ENCODE measurements at regions not wholly inside any gene's neighbourhood (a gene's known extent, or its start where the extent isn't known, plus 50 kb on each side); places are given as distances from the start of the nearest gene placed in this dataset.

DNA sequence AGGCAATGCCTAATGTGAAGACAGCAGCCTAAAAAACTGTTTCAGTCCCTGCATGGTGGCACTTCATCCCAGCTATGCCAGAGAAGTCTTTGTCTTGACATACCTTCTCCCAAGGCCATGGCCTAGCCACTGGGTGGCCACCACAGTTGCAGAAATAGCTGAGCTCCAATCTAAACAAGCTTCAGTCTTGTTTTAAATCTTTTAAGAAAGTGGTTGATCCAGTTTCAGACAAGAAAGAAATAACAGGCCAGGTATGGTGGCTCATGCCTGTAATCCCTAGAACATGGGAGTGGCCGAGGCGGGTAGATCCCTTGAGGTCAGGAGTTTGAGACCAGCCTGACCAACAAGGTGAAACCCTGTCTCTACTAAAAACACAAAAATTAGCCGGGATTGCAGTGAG is 600.0 kb upstream of the PLXNA2 start:
- DNase-seq (ENCODE audit: low spot score), result no peak

DNA sequence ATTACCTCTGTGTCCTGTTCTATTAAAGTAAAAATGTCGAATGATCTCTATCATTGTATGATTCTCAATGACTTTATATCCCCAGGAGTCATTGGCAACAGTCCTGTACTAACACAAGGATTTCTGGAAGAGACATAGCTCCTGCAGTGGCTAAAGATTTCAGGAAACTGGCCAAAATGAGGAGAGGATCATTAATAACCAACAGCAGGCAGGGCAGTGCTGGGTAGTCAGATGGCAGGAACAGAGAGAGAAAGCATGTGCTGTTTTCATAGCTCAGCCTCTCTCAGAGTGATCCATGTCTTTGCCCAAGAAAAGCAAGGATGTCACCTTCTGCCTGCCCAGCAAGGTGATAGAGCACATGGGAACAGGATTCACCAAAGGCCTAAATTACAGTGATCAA is 604.7 kb upstream of the PLXNA2 start:
- no peak for DNase-seq (ENCODE audit: low spot score)

DNA sequence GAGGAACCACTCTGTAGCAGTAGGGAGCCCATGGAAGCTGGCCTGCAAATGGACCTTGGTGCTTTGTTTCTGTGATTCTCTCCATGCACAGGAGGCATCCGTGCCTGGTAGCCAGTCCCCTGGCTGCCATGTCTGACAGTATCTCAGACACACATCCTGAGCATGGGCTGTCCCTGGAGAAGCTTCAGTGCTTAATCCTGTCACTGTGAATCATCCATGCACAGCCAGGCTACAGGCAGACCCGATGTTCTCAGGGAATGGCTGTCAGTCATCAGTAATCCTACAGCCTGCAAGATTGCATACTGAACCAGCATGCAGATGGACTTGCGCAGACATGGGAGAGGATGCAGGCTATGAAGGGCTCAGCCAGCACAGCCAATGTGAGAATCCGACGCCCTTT is 606.3 kb upstream of the PLXNA2 start:
- DNase-seq (ENCODE audit: low spot score), result no peak

DNA sequence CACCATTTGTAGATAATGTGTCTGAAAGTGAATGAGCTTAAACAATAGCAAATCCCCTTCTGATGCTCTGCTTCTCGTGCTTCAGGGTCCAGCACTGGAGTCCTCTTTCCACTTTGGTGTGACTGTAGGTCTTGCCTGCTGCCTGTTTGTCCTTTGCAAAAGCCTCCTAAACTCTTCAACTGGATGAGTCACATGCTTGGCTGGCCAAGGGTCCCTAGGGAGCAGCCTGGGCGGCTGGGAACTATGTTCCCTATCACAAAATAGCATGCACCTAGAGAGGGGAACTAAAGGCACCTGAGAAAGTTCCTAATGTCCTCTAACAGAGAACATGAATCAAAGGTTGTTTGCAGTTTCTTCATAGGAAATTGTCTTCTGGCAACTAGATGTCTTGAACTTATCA is 607.2 kb upstream of the PLXNA2 start:
- DNase-seq (ENCODE audit: low spot score), result no peak

DNA sequence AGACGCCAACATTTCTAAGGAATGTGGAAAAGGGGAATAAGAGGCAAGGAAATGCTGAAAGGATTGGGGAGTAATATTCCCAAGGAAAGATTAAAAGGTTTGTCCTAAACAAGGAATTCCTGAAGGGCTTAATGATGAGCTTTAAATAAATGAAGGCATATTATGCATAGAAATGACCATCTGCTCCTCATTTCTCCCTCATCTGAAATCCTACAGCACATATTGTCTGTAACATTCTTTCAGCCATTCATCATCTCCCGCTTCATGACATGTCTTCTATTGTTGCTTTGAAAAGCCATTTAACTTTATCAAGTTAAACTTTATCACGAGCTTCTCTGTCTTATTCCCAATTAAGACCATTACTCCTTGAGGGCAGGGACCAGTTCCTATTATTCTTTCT is 608.7 kb upstream of the PLXNA2 start:
- no peak for DNase-seq (ENCODE audit: low spot score)

DNA sequence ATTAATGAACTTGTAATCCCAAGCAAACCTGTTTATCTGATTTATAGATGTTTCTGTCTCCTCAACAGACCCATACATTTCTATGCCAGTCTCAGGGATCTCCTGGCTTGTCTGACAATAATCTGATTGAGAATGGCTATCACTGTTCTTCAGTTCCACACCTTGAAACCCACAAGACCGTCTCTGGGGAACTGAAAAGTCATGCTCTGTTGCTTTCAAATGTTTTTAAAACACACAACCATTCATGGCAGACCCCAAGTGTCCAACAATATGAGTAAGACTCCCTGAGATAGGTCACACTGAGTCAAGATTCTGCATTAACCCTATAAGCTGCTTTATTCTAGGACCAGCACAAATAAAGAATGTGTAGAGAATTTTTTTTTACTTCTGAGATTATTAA is 611.2 kb upstream of the PLXNA2 start:
- no peak for DNase-seq (ENCODE audit: low spot score)

DNA sequence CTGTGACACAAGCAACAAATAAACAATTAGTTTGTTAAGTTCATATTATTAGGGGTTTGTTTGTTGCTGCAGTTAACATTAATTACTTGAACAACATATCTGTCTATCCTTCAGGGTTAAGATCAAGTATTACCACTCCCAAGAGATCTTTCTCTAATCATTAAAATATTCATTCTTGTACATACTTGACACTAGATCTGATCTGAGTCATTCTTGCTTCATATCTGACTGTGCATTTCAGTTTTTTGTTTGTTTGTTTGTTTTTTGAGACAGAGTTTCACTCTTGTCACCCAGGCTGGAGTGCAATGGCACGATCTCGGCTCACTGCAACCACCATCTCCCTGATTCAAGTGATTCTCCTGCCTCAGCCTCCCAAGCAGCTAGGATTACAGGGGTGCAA is 613.3 kb upstream of the PLXNA2 start:
- DNase-seq (ENCODE audit: low spot score), result no peak

DNA sequence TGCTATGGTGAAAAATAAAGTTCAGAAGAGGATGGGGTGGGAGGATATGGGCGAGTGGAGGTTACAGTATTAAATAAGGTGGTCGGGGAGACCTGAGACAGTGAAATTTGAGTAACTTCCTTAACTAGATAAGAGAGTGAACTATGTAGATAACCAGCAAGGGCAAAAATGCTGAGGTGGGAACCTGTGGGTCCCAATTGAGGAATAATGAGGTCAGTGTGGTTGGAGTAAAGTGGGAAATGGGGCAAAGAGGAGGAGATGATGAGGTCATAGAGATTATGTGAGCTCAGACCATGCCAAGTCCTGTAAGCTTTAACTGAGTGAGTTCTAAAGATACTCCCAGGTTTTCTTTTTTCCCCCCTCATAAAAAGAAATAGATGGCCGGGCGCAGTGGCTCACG is 614.6 kb upstream of the PLXNA2 start:
- DNase-seq (ENCODE audit: low spot score), result no peak

DNA sequence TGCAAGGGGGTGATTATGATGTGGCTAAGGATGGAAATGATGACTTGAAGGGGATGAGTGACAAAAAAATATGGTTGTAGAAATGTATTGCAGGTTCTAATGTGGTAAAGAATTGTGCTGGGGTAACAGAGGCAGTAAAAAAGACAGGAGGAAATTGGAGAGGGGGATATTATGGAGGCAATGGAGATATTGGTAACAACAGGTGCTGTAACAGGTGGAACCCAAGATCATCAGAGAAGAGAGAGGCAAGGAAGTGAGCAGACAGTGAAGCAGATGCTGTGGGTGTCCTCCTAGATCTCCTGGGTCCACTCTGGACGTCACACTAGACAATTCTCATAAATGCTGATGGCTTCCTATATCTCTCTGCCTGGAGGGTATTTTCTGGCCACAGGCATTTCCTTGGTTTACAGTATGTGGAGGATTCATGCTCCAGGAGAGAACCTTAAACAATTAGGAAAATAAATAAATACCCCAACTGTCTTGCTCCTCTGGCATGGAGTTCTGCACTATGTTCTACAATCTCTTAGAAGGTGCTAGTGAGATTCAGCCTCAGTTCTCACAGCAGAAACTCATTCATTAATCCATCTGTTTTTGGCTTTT is 620.3 kb upstream of the PLXNA2 start:
- DNase-seq (ENCODE audit: low spot score), result no peak

DNA sequence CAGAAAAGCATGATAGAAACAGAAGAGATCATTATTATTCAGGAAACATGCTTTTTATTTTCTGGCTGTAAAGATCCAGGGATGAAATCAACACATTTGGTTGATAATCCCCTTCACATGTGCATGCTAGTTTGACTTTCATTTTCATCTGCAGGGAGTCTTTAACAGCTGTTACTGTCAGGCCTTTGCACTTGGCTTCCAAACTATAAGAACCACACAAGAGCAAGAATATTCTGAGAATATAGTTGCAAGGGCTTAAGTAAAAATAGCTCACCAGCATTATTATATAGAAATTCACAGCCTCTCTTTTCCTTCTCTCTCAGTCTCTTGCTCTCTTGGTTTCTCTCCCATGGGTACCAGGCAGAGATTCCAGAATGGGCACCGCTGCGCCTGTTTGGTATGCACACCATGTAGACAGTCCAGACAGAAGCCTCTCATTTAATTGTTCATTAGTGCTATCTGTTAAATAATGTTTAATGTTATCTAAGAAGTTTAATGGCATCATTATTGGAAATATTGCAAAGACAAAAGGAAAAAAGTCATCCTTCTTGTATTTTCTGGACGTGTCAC is 622.3 kb upstream of the PLXNA2 start:
- DNase-seq (ENCODE audit: low spot score), result no peak

DNA sequence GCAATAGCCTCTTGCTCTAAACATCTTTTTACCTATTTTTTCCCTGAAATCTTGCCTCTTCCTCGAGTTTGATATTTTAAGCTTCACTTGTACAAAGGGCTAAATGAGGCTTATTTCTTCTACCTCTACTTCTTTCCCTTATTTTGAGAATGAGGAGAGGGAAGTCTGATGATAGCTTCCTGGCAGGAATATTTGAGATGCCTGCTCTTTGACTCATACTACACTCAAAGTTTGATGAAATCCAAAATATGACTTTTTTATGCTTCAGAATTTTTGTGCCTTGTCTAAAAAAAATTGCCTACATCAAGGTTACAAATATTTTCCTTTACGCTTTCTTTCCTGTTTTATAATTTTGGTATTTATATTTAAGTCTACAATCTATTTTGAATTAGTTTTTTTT is 624.4 kb upstream of the PLXNA2 start:
- DNase-seq (ENCODE audit: low spot score), result no peak

DNA sequence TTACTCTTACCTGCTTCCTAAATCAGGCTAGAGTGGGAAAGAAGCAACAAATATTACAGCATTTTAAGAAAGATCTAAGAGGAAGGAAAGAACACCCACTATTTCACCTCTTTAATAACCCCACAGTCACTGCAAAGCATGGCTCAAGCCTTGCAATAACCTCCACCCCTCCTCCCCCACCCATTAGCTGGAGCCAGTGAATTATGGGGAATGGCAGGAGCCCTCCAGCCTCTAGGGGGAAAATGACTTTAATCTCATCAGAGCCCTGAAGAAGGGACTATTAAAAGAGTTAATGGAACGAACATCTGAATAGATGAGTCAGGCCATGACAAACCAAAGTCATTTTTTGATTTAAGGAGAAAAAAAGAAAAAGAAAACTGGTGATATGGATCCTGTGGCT is 630.7 kb upstream of the PLXNA2 start:
- DNase-seq (ENCODE audit: low spot score), result no peak

DNA sequence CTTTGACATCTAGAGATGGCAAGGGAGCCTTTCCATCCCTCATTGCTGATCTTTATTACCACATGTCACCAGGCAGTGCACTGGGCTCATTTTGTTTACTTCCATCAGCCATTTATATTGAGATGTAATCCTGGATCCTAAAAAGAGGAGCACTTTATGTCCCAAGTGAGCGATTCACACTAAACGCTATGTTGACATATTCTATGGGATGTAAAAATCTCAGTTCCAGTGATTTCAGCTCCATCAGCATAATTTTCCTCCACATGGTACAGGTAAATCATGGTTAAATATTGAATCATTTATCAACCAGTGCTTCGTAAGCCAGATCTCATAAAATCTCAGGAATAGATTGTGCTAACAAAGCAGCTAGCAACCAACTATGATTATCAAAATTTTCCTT is 634.8 kb upstream of the PLXNA2 start:
- no peak for DNase-seq (ENCODE audit: low spot score)

DNA sequence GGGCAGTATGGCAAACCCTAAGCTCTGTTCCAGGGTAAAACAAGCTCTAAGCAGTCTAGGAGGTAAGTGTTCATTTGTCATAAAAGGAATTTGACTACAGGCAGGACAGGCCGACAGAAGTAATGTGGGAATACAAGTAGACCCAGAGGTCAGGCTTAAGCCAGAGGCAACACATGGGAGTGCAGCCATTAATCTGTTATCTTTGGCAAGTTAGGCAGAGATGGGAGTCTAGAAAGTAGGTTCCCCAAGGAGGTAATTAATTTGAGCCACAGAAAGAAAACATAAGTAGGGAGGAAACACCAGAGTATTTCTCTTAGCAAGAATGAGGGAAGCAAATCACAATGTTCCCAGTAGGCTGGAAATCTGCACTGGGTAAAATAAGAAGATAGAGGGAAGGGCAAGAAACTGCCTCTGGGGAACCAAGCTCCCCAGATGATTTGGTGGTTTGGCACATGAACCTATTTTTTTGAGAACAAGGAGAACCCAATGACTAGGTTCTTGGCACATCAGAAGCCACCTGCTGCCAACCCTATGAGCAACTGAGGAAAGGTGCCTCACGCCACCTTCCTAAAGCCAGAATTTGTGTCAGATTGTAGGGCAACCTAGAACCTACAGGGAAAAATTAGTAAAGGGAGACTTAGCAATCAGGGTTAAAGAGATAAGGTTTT is 636.4 kb upstream of the PLXNA2 start:
- DNase-seq (ENCODE audit: low spot score), result no peak

DNA sequence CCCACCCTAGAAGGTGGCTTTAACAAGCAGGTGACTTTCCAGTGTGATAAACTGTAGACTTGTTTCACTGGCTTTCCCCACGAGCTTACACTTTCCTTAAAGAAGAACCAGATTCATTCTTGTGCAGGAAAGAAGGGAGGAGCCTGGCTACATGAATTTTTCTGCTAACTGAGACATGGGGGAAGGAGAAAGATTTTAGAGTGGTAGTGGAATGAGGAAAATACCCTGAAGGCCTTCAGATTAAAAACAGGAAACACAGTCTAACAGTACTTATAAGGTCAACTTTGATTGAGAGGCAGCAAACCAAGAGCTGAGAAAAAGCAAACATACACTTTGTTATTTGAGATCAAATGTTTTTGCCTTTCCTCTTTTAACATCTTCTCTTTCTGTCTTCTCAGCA is 640.9 kb upstream of the PLXNA2 start:
- no peak for DNase-seq (ENCODE audit: low spot score)

DNA sequence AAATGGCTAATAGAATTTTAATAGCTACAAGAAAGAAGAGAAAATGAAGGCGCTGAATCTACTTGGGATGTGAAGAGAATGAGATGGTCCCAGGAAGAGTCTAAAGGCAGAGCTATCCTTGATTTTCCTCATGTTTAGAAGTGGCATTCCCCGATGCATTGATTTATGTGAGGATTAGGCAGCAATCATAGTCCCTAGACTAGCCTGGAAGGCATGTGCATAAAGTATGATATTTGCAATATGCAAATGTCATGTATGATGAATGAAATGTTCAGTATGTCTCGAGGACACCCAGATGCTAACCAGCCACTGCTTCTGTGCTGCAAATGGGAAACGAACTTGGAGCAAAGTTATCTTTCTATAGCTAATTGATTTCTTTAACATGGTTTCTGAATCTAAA is 641.5 kb upstream of the PLXNA2 start:
- DNase-seq (ENCODE audit: low spot score), result no peak

DNA sequence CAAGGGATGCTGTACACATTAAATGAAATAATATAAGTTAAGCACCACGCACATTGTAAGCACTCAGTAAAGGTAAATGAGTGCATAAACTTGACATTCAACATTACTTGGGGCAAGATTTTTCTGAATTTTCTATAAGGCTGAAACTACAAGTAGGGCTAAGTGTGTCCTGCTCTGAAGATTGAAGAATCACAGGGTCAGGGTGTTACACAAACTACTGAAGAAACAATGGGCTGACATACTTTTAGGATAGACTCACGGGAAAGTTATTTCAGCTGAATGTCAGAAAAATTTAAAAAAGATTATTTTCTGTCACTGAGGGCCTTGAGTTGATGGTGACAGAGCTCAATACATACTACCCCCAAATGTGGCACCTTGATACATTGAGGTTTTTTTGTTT is 644.2 kb upstream of the PLXNA2 start:
- DNase-seq (ENCODE audit: low spot score), result no peak

DNA sequence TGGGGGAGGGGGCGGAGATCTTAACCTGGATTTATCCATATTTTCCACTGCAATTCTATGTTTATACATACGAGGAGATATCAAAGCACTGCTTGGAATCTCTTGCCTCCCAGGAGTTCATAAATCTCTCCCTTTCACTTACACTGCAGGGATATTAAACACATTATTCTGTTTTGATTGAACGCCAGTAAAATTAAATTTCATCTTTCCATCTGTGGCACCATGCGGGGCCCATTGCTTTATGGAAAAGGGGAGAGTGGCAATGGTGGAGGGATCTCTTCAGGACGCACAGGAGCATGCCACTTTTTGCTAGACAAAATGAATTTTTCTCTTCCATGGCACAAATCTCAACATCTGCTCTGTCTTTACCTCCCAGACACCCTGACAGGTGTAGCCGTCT is 648.0 kb upstream of the PLXNA2 start:
- DNase-seq (ENCODE audit: low spot score), result no peak

DNA sequence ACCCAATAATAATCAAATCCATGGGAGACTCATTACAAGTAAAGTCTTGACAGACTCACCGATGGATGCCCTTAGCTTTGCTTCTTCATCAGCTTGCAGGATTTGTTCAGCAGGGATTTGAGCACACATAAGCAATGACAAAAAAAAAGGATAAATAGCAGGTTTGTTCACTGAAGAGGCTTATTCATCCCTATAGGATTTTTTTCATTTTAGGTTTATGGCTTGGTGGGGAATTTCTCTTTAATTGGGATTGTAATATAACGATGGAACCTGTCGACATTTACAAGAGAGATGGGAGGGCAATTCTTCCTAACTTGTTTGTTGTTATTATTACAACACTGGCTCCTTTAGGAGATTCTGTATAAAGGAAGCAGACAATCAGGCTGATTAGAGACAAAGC is 649.1 kb upstream of the PLXNA2 start:
- no peak for DNase-seq (ENCODE audit: low spot score)

DNA sequence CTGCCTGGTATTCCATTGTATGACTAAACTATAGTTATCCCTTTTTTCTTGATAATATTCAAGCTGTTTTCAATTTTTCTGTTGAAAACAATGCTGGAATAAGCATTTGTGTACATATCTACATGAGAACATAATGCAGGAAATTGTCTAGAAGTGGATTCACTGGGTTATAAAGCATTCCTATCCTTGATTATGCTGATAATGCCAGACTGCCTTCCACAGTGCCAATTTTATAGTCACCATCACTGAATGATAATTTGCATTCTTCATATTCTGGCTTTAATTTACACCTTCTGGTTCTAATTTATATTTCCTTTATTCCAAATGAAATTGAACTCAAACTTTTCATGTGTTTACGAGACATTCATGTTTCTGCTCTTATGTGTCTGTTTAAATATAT is 651.0 kb upstream of the PLXNA2 start:
- no peak for DNase-seq (ENCODE audit: low spot score)

DNA sequence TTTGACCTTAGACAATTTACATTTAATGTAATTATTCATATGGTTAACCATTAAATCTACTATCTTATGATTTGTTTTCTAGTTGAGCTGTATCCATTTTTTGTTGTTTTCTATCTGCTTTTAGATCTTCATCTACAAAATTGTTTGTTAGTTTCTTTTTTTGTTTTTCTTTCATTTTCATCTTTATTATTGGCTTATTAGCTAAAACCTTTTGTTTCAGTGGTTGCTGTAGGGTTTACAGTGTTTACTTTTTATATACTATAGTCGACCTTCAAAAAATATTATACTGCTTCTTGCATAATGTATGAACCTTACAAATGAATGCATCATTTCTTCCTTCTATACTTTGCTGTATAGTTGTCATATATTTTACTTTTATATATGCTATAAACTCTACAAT is 651.6 kb upstream of the PLXNA2 start:
- DNase-seq (ENCODE audit: low spot score), result no peak

DNA sequence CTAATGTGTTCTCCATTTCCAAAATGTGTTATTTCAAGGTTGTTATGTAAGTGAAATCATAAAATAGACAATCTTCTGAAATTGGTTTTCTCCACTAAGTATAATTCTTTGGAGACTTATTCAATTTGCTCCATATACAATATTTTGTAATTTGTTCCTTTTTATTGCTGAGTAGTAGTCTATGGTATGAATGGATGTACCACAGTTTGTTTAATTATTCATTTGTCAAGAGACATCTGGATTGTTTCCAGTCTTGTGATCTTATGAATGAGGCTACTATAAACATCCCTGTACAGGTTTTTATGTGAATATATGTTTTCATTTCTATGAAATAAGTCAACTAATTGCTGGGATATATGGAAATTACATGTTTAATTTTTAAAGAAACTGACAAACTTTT is 652.6 kb upstream of the PLXNA2 start:
- DNase-seq (ENCODE audit: low spot score), result no peak

DNA sequence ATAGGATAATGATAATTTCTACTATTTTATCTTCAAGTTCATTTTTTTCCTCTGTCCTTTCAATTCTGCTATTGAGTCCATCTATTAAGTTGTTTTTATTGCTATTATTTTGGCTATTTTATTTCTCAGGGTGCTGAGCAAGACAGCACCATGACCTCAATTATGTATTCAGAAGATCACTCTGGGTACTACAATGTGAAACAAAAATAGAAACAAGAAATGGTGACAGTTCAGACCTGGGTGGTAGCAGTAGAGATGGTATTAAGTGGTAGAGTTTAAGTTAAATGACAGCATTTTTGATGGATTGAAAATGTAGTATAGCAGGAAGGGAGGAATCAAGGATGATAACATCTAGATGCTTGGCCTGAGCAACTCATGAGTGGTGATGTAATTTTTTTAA is 655.3 kb upstream of the PLXNA2 start:
- no peak for DNase-seq (ENCODE audit: low spot score)

DNA sequence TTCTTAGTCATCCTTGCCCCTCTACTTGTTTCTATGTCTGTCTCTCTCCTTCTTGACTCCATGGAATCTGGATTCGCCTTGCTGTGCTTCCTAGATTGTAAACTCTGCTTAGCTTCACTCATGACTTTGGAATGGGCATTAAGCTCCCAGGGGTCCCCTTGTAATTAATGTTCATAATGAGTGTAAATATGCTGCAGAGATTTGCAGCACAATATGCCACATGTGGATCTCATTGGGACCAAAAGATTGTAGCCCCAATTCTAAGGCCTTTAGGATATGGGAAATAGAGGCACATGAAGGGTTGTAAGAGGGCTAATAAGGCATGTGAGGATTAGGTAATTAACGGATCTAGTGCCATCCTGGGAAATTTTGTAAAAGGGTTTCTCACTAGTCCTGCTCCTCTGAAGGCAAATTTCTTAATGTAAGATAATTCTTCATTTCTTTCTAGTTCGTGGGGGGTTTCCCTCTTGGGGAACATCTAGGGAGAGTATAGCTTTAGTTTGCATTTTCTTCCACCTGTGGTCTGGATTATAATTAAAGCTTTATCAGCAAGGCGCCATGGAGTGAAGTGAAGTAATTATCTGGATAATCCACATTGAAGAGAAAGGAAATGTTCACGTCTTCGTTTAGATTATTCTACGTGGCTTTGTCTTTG is 659.2 kb upstream of the PLXNA2 start:
- DNase-seq (ENCODE audit: low spot score), result no peak
